BLaER1 treated with 17β-estradiol and CSF1 and Interleukin-3, amounts not matched to agents 10 nM and 100 nM (cell line): ENCODE measurements at regions not wholly inside any gene's neighbourhood (a gene's known extent, or its start where the extent isn't known, plus 50 kb on each side); places are given as distances from the start of the nearest gene placed in this dataset.

ENCODE experiments used
- H3K27ac ChIP-seq, 11 experiments: shearing (Covaris generic); formaldehyde crosslinking; 2 replicates each; pipeline ENCODE4 v1.8.1; 2022
- H3K27me3 ChIP-seq, 11 experiments: shearing (Covaris generic); formaldehyde crosslinking; 2 replicates each; pipeline ENCODE4 v1.8.1; 2022
- H3K36me3 ChIP-seq, 11 experiments: shearing (Covaris generic); formaldehyde crosslinking; 2 replicates each; pipeline ENCODE4 v1.8.1; 2022
- H3K4me1 ChIP-seq, 10 experiments: shearing (Covaris generic); formaldehyde crosslinking; 2 replicates each; pipeline ENCODE4 v1.8.1; 2022
- H3K4me2 ChIP-seq, 11 experiments: shearing (Covaris generic); formaldehyde crosslinking; 2 replicates each; pipeline ENCODE4 v1.8.1; 2022
- H3K4me3 ChIP-seq, 10 experiments: shearing (Covaris generic); formaldehyde crosslinking; 2 replicates each; pipeline ENCODE4 v1.8.1; 2022
- H3K9ac ChIP-seq, 11 experiments: shearing (Covaris generic); formaldehyde crosslinking; 2 replicates each; pipeline ENCODE4 v1.8.1; 2022
- H3K9me3 ChIP-seq, 11 experiments: shearing (Covaris generic); formaldehyde crosslinking; replicated peaks in 1 of 11; 2 replicates each; pipeline ENCODE4 v1.8.1; 2022
- H4K20me1 ChIP-seq, 11 experiments: shearing (Covaris generic); formaldehyde crosslinking; 2 replicates each; pipeline ENCODE4 v1.8.1; 2022
- Cebpa-rat ChIP-seq, 11 experiments: shearing (Covaris generic); IDR thresholded peaks; 2 replicates each; pipeline ENCODE4 v1.8.1; 2022

DNA sequence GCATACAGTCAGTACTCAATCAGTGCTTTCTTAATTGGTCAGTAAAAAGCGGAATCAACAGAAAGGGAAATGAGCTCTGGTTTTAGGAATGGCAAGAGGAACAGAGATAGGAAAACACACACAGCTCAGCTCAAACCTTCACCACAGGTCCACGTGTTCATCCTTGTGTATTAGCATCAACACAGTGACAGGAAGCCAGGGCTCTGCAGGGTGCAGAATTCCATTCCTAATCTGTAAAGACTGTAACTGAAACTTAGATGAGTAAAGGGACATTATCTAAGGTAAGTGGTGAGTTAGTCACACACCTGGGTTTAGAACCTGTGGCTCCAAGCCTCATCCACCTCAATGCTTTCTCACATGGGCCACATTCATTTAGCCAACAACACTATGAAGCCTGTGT is 1242.2 kb upstream of the TMEM132C start:
- Histone ChIP-seq H3K4me2 (no peak overlapping the region), H4K20me1 (no peaks in the 10 kb centered on the region), H3K4me3 (no peak overlapping the region), H3K27me3 (no peaks in the 10 kb centered on the region), H3K4me1 (peaks cover 0 to 9% (median 5%) of the 10 kb centered on the region in 10 experiments; a peak in 10 of 20 replicates), H3K9me3 (peaks cover 0 to 10% (median 0%) of the 10 kb centered on the region in 11 experiments; a peak in 5 of 22 replicates), H3K27ac (no peak overlapping the region), H3K36me3 (no peaks in the 10 kb centered on the region), H3K9ac (no peak overlapping the region)
- TF ChIP-seq Cebpa-rat (IDR thresholded peaks at IDR 0.05), result no peak

DNA sequence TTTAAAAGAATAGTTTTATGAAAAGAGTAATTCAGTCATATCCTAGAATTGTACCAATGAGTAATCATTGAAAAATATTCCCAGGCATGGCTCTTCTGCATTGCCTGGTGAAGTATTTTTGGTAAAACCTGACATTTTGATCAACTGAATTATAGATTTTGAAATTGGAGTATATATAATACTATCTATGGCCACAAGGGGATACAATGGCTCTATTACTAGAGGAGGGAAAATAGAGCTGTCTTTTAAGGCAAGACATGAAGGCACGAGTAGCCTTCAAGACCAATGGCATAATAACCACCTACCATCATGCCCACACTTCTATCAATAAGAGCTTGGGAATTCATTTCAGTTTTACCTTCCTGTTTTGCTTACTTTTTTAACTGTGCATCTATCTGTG is 1241.4 kb upstream of the TMEM132C start:
- Histone ChIP-seq H3K9me3 (peaks cover 0 to 10% (median 0%) of the 10 kb centered on the region in 11 experiments; a peak in 5 of 22 replicates), H3K4me3 (no peak overlapping the region), H3K27ac (no peak overlapping the region), H4K20me1 (no peaks in the 10 kb centered on the region), H3K27me3 (no peaks in the 10 kb centered on the region), H3K4me2 (no peak overlapping the region), H3K4me1 (peaks cover 0 to 9% (median 5%) of the 10 kb centered on the region in 10 experiments; a peak in 10 of 20 replicates), H3K36me3 (no peaks in the 10 kb centered on the region), H3K9ac (no peak overlapping the region)
- TF ChIP-seq Cebpa-rat (IDR thresholded peaks at IDR 0.05), result no peak

- Histone ChIP-seq H3K4me1 (peaks cover 0 to 3% (median 0%) of the 10 kb centered on the region in 10 experiments; a peak in 1 of 20 replicates), H3K9ac (no peak overlapping the region), H3K27me3 (no peaks in the 10 kb centered on the region), H3K27ac (peak overlapping the region in 2 of 11 experiments; percentile 18 to 38; a peak in 1 of 22 replicates), H3K9me3 (peaks cover 6 to 24% (median 17%) of the 10 kb centered on the region in 11 experiments; a peak in 21 of 22 replicates), H4K20me1 (no peaks in the 10 kb centered on the region), H3K4me2 (no peak overlapping the region), H3K36me3 (peaks cover 0 to 1% (median 0%) of the 10 kb centered on the region in 11 experiments; a peak in 1 of 22 replicates), H3K4me3 (no peak overlapping the region)
- TF ChIP-seq Cebpa-rat (IDR thresholded peaks at IDR 0.05), result no peak
These were observed 1231.7 kb upstream of the TMEM132C start for GRCh38 chr12:127035011-127035879.

- Histone ChIP-seq H3K4me3 (no peak overlapping the region), H3K36me3 (peaks cover 0 to 4% (median 0%) of the 10 kb centered on the region in 11 experiments; a peak in 2 of 22 replicates), H3K9ac (no peak overlapping the region), H3K9me3 (peaks cover 20 to 42% (median 34%) of the 10 kb centered on the region in 11 experiments; a peak in 21 of 22 replicates), H3K4me2 (no peak overlapping the region), H3K4me1 (peaks cover 20 to 27% (median 22%) of the 10 kb centered on the region in 10 experiments), H3K27ac (peak overlapping the region in 4 of 11 experiments; percentile 33 to 98 (median 46); a peak in 5 of 22 replicates), H4K20me1 (no peaks in the 10 kb centered on the region), H3K27me3 (no peaks in the 10 kb centered on the region)
- no peak for TF ChIP-seq Cebpa-rat (IDR thresholded peaks at IDR 0.05)
These were observed 1228.8 kb upstream of the TMEM132C start for GRCh38 chr12:127038152-127038551.

- no peak overlapping the region for H3K4me3 ChIP-seq
- H3K4me1 ChIP-seq, result peaks cover 25 to 33% (median 28%) of the 10 kb centered on the region in 10 experiments
- peaks cover 20 to 48% (median 37%) of the 10 kb centered on the region in 11 experiments; a peak in 21 of 22 replicates for H3K9me3 ChIP-seq
- no peak for TF ChIP-seq Cebpa-rat (IDR thresholded peaks at IDR 0.05)
- H3K27me3 ChIP-seq, result no peaks in the 10 kb centered on the region
- no peak overlapping the region for H3K9ac ChIP-seq
- no peak overlapping the region for H3K4me2 ChIP-seq
- H3K36me3 ChIP-seq, result peaks cover 0 to 4% (median 0%) of the 10 kb centered on the region in 11 experiments; a peak in 2 of 22 replicates
- H3K27ac ChIP-seq, result peak overlapping the region in 4 of 11 experiments; percentile 33 to 98 (median 46); a peak in 6 of 22 replicates
- no peaks in the 10 kb centered on the region for H4K20me1 ChIP-seq
These were observed 1228.2 kb upstream of the TMEM132C start for GRCh38 chr12:127038761-127039160.

GRCh38 chr12:127041985-127042625 is 1224.9 kb upstream of the TMEM132C start:
- Histone ChIP-seq H3K4me3 (peak overlapping the region in 3 of 10 experiments; percentile 24 to 50 (median 35); a peak in 6 of 20 replicates), H3K9me3 (peaks cover 20 to 54% (median 37%) of the 10 kb centered on the region in 11 experiments; a peak in 21 of 22 replicates), H4K20me1 (no peaks in the 10 kb centered on the region), H3K27me3 (no peaks in the 10 kb centered on the region), H3K4me1 (peaks cover 31 to 57% (median 43%) of the 10 kb centered on the region in 10 experiments), H3K27ac (peak overlapping the region; percentile 49 to 99 (median 95); a peak in 21 of 22 replicates), H3K4me2 (peak overlapping the region; percentile 51 to 83 (median 75)), H3K36me3 (peaks cover 0 to 4% (median 0%) of the 10 kb centered on the region in 11 experiments; a peak in 2 of 22 replicates), H3K9ac (peak overlapping the region in 10 of 11 experiments; percentile 48 to 84 (median 76); a peak in 19 of 22 replicates)
- peak in 8 of 11 experiments; percentile 11 to 97 (median 77); a peak in 13 of 22 replicates for TF ChIP-seq Cebpa-rat (IDR thresholded peaks at IDR 0.05)

GRCh38 chr12:127043731-127044130 is 1223.2 kb upstream of the TMEM132C start:
- Histone ChIP-seq H3K27ac (peak overlapping the region in 10 of 11 experiments; percentile 76 to 99 (median 95); a peak in 19 of 22 replicates), H3K4me3 (peak overlapping the region in 1 of 10 experiments; percentile 25; a peak in 1 of 20 replicates), H3K27me3 (no peaks in the 10 kb centered on the region), H3K9ac (peak overlapping the region in 8 of 11 experiments; percentile 62 to 84 (median 79); a peak in 9 of 22 replicates), H3K4me2 (peak overlapping the region in 9 of 11 experiments; percentile 55 to 79 (median 75); a peak in 17 of 22 replicates), H3K4me1 (peaks cover 31 to 57% (median 43%) of the 10 kb centered on the region in 10 experiments), H3K36me3 (peaks cover 0 to 4% (median 0%) of the 10 kb centered on the region in 11 experiments; a peak in 2 of 22 replicates), H3K9me3 (peaks cover 20 to 50% (median 32%) of the 10 kb centered on the region in 11 experiments; a peak in 21 of 22 replicates), H4K20me1 (no peaks in the 10 kb centered on the region)
- no peak for TF ChIP-seq Cebpa-rat (IDR thresholded peaks at IDR 0.05)

DNA sequence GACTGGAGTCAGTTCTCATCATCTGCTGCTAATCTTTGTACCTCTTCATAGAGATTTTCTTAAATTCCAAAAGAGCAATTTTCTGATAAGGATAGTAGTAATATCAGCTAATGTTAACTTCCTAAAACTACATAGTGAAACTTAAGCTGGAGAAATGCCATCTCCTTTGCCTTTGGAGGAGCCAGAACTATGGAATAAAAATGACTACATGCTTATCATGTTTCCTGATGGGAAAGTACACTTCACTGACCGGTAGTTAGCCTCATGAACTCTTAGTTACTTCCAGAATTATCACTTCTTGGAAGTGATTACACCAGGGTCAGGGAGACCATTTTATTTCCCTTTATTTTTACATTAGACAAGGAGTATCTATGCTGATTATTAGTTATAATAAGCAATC is 1222.1 kb upstream of the TMEM132C start:
- peaks cover 0 to 4% (median 0%) of the 10 kb centered on the region in 11 experiments; a peak in 2 of 22 replicates for H3K36me3 ChIP-seq
- H3K4me3 ChIP-seq, result no peak overlapping the region
- H3K27me3 ChIP-seq, result no peaks in the 10 kb centered on the region
- peak overlapping the region in 5 of 11 experiments; percentile 11 to 36 (median 21); a peak in 4 of 22 replicates for H3K4me2 ChIP-seq
- no peak overlapping the region for H3K9ac ChIP-seq
- peak overlapping the region in 7 of 11 experiments; percentile 29 to 99 (median 97); a peak in 12 of 22 replicates for H3K27ac ChIP-seq
- H3K9me3 ChIP-seq, result peaks cover 18 to 39% (median 25%) of the 10 kb centered on the region in 11 experiments; a peak in 21 of 22 replicates
- H3K4me1 ChIP-seq, result peaks cover 31 to 57% (median 43%) of the 10 kb centered on the region in 10 experiments
- no peak for TF ChIP-seq Cebpa-rat (IDR thresholded peaks at IDR 0.05)
- no peaks in the 10 kb centered on the region for H4K20me1 ChIP-seq
